HCT116 (cell line): ENCODE measurements at regions not wholly inside any gene's neighbourhood (a gene's known extent, or its start where the extent isn't known, plus 50 kb on each side); places are given as distances from the start of the nearest gene placed in this dataset.

ENCODE experiments used
- ATAC-seq: fragments of 200-7000 bp; cut with Tn5 transposase; 2 replicates; pipeline ENCODE4 v1.9.1; 2020; ENCODE audit warnings: mild to moderate bottlenecking, moderate library complexity
- BruUV-seq: library from RNA; stranded (reverse); fragments of 400-500 nt; replicated peaks from 2 replicates; lab custom pipeline; 2021; lab: Mats Ljungman, UMichigan
- CTCF ChIA-PET: fragments of 300-600 bp; sonication (Branson Sonifier 250); formaldehyde crosslinking; loops from one replicate; lab custom pipeline; 2021; ENCODE audit warnings: antibody characterized with exemption; lab: Charles Lee
- POLR2A ChIA-PET: fragments of 300-600, 350-600 bp; sonication (Branson Sonifier 250); formaldehyde crosslinking; loops from one replicate; lab custom pipeline; 2021; ENCODE audit warnings: antibody characterized with exemption; lab: Charles Lee
- RAD21 ChIA-PET, 2 experiments: fragments of 300-600 bp; sonication (Branson Sonifier 250); formaldehyde crosslinking; loops; one replicate each; lab custom pipeline; 2023; ENCODE audit warnings: low total read pairs in 2 of 2; ENCODE audit not compliant: uncharacterized antibody in 2 of 2, unreplicated experiment in 2 of 2, low non-redundant PET in 1 of 2; lab: Charles Lee
- DNase-seq: peaks from one replicate; pipeline ENCODE4 v3.0.0-alpha.2; 2010; ENCODE audit warnings: low read depth, low spot score
- H2AFZ ChIP-seq: fragments of 200-600 bp; shearing (Covaris generic), sonication (generic); 2 replicates; pipeline ENCODE4 v1.6.1; 2017; ENCODE audit warnings: low read depth, mixed run types, mixed read lengths, antibody characterized with exemption, low read length; ENCODE audit not compliant: poor library complexity, severe bottlenecking
- H3K27ac ChIP-seq: 2 replicates; pipeline ENCODE4 v1.5.1; 2012; ENCODE audit warnings: low read depth, low read length
- H3K27me3 ChIP-seq: fragments of 200-600 bp; sonication (generic); 2 replicates; pipeline ENCODE4 v1.6.1; 2016; ENCODE audit warnings: mixed run types, low read length, mixed read lengths; ENCODE audit not compliant: insufficient read depth
- H3K36me3 ChIP-seq, 2 experiments: fragments of 200-500 bp in 1 of 2; fragments of 200-600 bp in 1 of 2; sonication (Bioruptor generic) in 1 of 2; sonication (generic) in 1 of 2; 2 replicates each; pipeline versions ENCODE4 v1.5.1 to v1.6.1; 2014 to 2016; ENCODE audit warnings: low read length in 2 of 2, inconsistent platforms in 1 of 2, mixed read lengths in 1 of 2, mixed run types in 1 of 2; ENCODE audit not compliant: insufficient read depth in 2 of 2, control insufficient read depth in 1 of 2
- H3K4me1 ChIP-seq, 2 experiments: fragments of 200-600 bp in 1 of 2; sonication (generic) in 1 of 2; 2 replicates each; pipeline versions ENCODE4 v1.5.1 to v1.6.1; 2012 to 2017; ENCODE audit warnings: low read length in 2 of 2, inconsistent platforms in 1 of 2, mild to moderate bottlenecking in 1 of 2, mixed read lengths in 1 of 2, mixed run types in 1 of 2, moderate library complexity in 1 of 2; ENCODE audit not compliant: insufficient read depth in 2 of 2, control insufficient read depth in 1 of 2
- H3K4me2 ChIP-seq: fragments of 200-600 bp; sonication (generic); 2 replicates; pipeline ENCODE4 v1.6.1; 2017; ENCODE audit warnings: mixed run types, low read length, mixed read lengths
- H3K4me3 ChIP-seq, 2 experiments: fragments of 200-600 bp in 1 of 2; sonication (generic) in 1 of 2; replicated peaks in 1 of 2; 2 replicates each; pipeline ENCODE4 v1.5.1; 2011 to 2016; ENCODE audit warnings: low read length in 2 of 2, control low read depth in 1 of 2, low read depth in 1 of 2, mild to moderate bottlenecking in 1 of 2, mixed read lengths in 1 of 2, mixed run types in 1 of 2
- H3K79me2 ChIP-seq: fragments of 200-600 bp; sonication (generic); 2 replicates; pipeline ENCODE4 v1.6.1; 2017; ENCODE audit warnings: mild to moderate bottlenecking, mixed run types, low read length, moderate library complexity, mixed read lengths; ENCODE audit not compliant: insufficient read depth
- H3K9ac ChIP-seq: fragments of 200-600 bp; sonication (generic); 2 replicates; pipeline ENCODE4 v1.6.1; 2016; ENCODE audit warnings: low read length, mixed read lengths
- H3K9me2 ChIP-seq: fragments of 200-600 bp; sonication (generic), shearing (Covaris generic); 2 replicates; pipeline ENCODE4 v1.6.1; 2017; ENCODE audit warnings: mixed run types, mild to moderate bottlenecking, moderate library complexity; ENCODE audit not compliant: insufficient read depth
- H3K9me3 ChIP-seq, 2 experiments: fragments of 200-500 bp in 1 of 2; fragments of 200-600 bp in 1 of 2; sonication (Bioruptor generic) in 1 of 2; sonication (generic) in 1 of 2; 2 replicates each; pipeline ENCODE4 v1.6.1; 2014 to 2017; ENCODE audit warnings: low read length in 2 of 2, mixed read lengths in 2 of 2, inconsistent platforms in 1 of 2, low read depth in 1 of 2, mild to moderate bottlenecking in 1 of 2, mixed run types in 1 of 2, moderate library complexity in 1 of 2; ENCODE audit not compliant: control insufficient read depth in 1 of 2, insufficient read depth in 1 of 2
- H4K20me1 ChIP-seq: fragments of 200-600 bp; sonication (generic), shearing (Covaris generic); 2 replicates; pipeline ENCODE4 v1.6.1; 2017; ENCODE audit warnings: mixed run types, mild to moderate bottlenecking, moderate library complexity; ENCODE audit not compliant: insufficient read depth
- CEBPB ChIP-seq: IDR thresholded peaks from 2 replicates; pipeline ENCODE4 v1.6.1; 2012; ENCODE audit warnings: low read depth
- ELF1 ChIP-seq: IDR thresholded peaks from 2 replicates; pipeline ENCODE4 v1.6.1; 2012; ENCODE audit warnings: low read depth, borderline replicate concordance
- SP1 ChIP-seq: IDR thresholded peaks from 2 replicates; pipeline ENCODE4 v1.6.1; 2012; ENCODE audit warnings: low read depth
- YY1 ChIP-seq: IDR thresholded peaks from 2 replicates; pipeline ENCODE4 v1.6.1; 2011; ENCODE audit warnings: low read length, low read depth, moderate library complexity, mild to moderate bottlenecking; ENCODE audit not compliant: insufficient replicate concordance; ENCODE audit errors: extremely low read depth
- intact Hi-C: fragments of 100-400 bp; cut with micrococcal nuclease; formaldehyde crosslinking; loops from 2 replicates; pipeline ENCODE4 v1.10.0; 2022
- TF ChIP-seq, protein P1 (sequence below): IDR thresholded peaks from 2 replicates; pipeline ENCODE4 v1.6.1; 2012; ENCODE audit warnings: low read depth
- TF ChIP-seq, protein P2 (sequence below): IDR thresholded peaks from 2 replicates; pipeline ENCODE4 v1.6.1; 2011; ENCODE audit warnings: mild to moderate bottlenecking, low read length, moderate library complexity; ENCODE audit not compliant: insufficient replicate concordance; ENCODE audit errors: extremely low read depth

DNA sequence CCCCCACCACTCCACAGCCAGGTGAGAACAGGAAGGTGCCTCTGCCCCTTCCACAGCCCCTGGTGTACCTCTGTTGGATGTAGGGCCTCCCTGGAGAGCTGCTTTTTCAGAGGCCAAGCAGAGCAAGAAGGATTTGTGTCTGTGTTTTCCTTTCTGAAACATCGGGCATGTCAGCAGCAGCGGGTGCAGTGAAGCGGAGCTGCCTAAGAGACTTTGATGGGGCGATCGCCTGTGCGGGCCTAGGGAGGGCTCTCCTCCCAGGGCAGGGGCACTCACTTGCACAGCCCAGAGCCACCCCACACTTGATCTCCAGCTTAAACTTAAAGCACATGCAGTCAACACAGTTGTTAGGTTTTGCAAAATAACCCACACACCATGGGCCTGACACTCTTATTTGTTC lies 324.7 kb downstream of the ACTR3B start:
- Histone ChIP-seq H3K4me2 (no peak overlapping the region), H3K9me3 (no peaks in the 10 kb centered on the region), H3K79me2 (no peaks in the 10 kb centered on the region), H3K36me3 (no peaks in the 10 kb centered on the region), H3K27me3 (no peaks in the 10 kb centered on the region), H3K27ac (no peak overlapping the region), H3K9me2 (no peaks in the 10 kb centered on the region), H3K4me3 (no peak overlapping the region), H3K4me1 (no peaks in the 10 kb centered on the region), H4K20me1 (no peaks in the 10 kb centered on the region), H2AFZ (no peak overlapping the region), H3K9ac (no peak overlapping the region)
- no peak for DNase-seq
- POLR2A ChIA-PET = no interaction called here
- RAD21 ChIA-PET = no interaction called here
- BruUV-seq = no TSS peak
- intact Hi-C loops = no loop called here
- ATAC-seq = no peak
- CTCF ChIA-PET = no interaction called here
- no peak for TF ChIP-seq YY1
- no peak for TF ChIP-seq SP1
- no peak for TF ChIP-seq ELF1
- TF ChIP-seq, protein P1, sequence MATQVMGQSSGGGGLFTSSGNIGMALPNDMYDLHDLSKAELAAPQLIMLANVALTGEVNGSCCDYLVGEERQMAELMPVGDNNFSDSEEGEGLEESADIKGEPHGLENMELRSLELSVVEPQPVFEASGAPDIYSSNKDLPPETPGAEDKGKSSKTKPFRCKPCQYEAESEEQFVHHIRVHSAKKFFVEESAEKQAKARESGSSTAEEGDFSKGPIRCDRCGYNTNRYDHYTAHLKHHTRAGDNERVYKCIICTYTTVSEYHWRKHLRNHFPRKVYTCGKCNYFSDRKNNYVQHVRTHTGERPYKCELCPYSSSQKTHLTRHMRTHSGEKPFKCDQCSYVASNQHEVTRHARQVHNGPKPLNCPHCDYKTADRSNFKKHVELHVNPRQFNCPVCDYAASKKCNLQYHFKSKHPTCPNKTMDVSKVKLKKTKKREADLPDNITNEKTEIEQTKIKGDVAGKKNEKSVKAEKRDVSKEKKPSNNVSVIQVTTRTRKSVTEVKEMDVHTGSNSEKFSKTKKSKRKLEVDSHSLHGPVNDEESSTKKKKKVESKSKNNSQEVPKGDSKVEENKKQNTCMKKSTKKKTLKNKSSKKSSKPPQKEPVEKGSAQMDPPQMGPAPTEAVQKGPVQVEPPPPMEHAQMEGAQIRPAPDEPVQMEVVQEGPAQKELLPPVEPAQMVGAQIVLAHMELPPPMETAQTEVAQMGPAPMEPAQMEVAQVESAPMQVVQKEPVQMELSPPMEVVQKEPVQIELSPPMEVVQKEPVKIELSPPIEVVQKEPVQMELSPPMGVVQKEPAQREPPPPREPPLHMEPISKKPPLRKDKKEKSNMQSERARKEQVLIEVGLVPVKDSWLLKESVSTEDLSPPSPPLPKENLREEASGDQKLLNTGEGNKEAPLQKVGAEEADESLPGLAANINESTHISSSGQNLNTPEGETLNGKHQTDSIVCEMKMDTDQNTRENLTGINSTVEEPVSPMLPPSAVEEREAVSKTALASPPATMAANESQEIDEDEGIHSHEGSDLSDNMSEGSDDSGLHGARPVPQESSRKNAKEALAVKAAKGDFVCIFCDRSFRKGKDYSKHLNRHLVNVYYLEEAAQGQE = no peak
- TF ChIP-seq, protein P2, sequence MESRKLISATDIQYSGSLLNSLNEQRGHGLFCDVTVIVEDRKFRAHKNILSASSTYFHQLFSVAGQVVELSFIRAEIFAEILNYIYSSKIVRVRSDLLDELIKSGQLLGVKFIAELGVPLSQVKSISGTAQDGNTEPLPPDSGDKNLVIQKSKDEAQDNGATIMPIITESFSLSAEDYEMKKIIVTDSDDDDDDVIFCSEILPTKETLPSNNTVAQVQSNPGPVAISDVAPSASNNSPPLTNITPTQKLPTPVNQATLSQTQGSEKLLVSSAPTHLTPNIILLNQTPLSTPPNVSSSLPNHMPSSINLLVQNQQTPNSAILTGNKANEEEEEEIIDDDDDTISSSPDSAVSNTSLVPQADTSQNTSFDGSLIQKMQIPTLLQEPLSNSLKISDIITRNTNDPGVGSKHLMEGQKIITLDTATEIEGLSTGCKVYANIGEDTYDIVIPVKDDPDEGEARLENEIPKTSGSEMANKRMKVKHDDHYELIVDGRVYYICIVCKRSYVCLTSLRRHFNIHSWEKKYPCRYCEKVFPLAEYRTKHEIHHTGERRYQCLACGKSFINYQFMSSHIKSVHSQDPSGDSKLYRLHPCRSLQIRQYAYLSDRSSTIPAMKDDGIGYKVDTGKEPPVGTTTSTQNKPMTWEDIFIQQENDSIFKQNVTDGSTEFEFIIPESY = no peak
- no peak for TF ChIP-seq CEBPB
